Fibroblast of peridontal ligament (primary cell): ENCODE measurements at regions not wholly inside any gene's neighbourhood (a gene's known extent, or its start where the extent isn't known, plus 50 kb on each side); places are given as distances from the start of the nearest gene placed in this dataset.

Experiments used
- DNase-seq: peaks from one replicate; pipeline ENCODE4 v3.0.0-alpha.2; 2010; ENCODE audit errors: extremely low read depth

GRCh38 chr10:128316121-128316726 lies 190.0 kb upstream of the MKI67 start:
- no peak for DNase-seq

GRCh38 chr10:128316925-128317324 lies 190.7 kb upstream of the MKI67 start:
- no peak for DNase-seq

GRCh38 chr10:128318366-128318765 lies 192.1 kb upstream of the MKI67 start:
- DNase-seq = no peak

GRCh38 chr10:128318913-128319312 lies 192.7 kb upstream of the MKI67 start:
- no peak for DNase-seq

- DNase-seq = no peak
Measured at GRCh38 chr10:128322106-128322505, 195.9 kb upstream of the MKI67 start.

- no peak for DNase-seq
Measured at GRCh38 chr10:128322950-128323349, 196.7 kb upstream of the MKI67 start.

- no peak for DNase-seq
Measured at GRCh38 chr10:128324058-128324827, 198.0 kb upstream of the MKI67 start.

GRCh38 chr10:128325788-128326187 lies 199.6 kb upstream of the MKI67 start:
- DNase-seq = no peak

GRCh38 chr10:128326251-128326650 lies 200.0 kb upstream of the MKI67 start:
- no peak for DNase-seq

- no peak for DNase-seq
Measured at GRCh38 chr10:128326851-128327250, 200.6 kb upstream of the MKI67 start.

- DNase-seq = no peak
Measured at GRCh38 chr10:128336401-128336800, 210.2 kb upstream of the MKI67 start.

- DNase-seq = no peak
Measured at GRCh38 chr10:128337860-128338378, 211.7 kb upstream of the MKI67 start.

- DNase-seq = no peak
Measured at GRCh38 chr10:128338951-128339350, 212.7 kb upstream of the MKI67 start.

GRCh38 chr10:128339753-128340152 lies 213.5 kb upstream of the MKI67 start:
- no peak for DNase-seq

- DNase-seq = no peak
Measured at GRCh38 chr10:128345353-128345752, 219.1 kb upstream of the MKI67 start.

- no peak for DNase-seq
Measured at GRCh38 chr10:128360783-128361182, 234.6 kb upstream of the MKI67 start.

- DNase-seq = no peak
Measured at GRCh38 chr10:128361487-128361886, 235.3 kb upstream of the MKI67 start.

GRCh38 chr10:128362514-128362913 lies 236.3 kb upstream of the MKI67 start:
- DNase-seq = no peak

GRCh38 chr10:128364631-128365030 lies 238.4 kb upstream of the MKI67 start:
- DNase-seq = no peak

- no peak for DNase-seq
Measured at GRCh38 chr10:128365156-128365725, 239.0 kb upstream of the MKI67 start.

- DNase-seq = no peak
Measured at GRCh38 chr10:128367807-128368206, 241.6 kb upstream of the MKI67 start.

- no peak for DNase-seq
Measured at GRCh38 chr10:128369101-128369650, 243.0 kb upstream of the MKI67 start.
